HG03039 (cell line): ENCODE measurements at regions not wholly inside any gene's neighbourhood (a gene's known extent, or its start where the extent isn't known, plus 50 kb on each side); places are given as distances from the start of the nearest gene placed in this dataset.
"Not testable (repeated sequence)": the region's sequence is repeated elsewhere in the genome, so short reads cannot be mapped to it uniquely, and the experiment has no call there.

Source experiments
- ATAC-seq: cut with Tn5 transposase; IDR thresholded peaks from one replicate; pipeline ENCODE4 v1.9.1; 2021; ENCODE audit warnings: mild to moderate bottlenecking, moderate library complexity; ENCODE audit not compliant: unreplicated experiment

DNA sequence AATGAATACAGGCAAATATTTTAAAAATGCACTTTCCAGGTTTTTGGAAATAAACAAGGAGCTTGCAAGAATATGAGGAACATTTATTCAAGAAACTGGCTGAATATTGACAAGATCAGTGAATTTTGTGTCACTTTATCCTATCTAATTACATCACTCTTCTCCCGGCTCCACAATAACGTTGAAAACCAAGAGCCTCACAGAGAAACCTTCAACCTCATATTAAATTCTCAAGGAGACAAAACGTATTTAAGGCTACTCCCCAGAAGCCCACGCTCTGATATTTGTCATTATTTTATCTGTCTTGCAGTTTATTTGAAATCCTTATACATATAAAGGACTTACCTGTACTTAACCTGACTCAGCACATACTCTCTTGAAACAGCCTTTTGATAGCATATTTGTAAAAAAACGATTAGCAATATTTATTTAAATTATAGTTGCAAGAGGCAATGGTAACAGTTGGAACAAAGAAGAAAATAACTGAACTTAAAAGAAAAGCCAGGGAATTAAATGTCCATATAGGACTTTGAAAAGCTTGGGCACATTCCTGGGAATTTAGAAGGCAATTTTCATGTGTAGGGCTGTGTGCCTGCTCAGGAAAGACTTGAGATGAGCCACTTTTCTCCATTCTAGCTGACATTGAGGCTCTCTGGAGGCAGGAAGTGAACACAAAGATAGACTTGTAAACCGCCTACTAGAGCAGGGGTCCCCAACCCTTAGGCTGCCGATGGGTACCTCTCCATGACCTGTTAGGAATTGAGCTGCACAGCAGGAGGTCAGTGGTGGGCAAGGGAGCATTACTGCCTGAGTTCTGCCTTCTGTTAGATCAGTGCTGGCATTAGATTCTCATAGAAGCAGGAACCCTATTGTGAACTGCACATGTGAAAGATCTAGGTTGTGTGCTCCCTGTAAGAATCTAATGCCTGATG is 636.4 kb downstream of the SLC16A7 start:
- no peak for ATAC-seq

DNA sequence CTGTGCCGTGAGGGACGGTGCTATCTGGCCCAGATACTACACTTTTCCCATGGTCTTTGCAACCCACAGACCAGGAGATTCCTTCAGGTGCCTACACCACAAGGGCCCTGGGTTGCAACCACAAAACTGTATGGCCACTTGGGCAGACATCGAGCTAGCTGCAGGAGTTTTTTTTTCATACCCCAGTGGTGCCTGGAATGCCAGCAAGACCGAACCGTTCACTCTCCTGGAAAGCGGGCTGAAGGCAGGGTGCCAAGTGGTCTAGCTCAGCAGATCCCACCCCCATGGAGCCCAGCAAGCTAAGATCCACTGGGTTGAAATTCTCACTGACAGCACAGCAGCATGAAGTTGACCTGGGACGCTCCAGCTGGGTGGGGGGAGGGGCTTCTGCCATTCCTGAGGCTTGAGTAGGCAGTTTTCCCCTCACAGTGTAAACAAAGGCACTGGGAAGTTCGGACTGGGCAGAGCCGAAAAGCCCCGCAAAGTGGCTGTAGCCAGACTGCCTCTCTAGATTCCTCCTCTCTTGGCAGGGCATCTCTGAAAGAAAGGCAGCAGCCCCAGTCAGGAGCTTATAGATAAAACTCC is 638.9 kb downstream of the SLC16A7 start:
- not testable (repeated sequence) for ATAC-seq

DNA sequence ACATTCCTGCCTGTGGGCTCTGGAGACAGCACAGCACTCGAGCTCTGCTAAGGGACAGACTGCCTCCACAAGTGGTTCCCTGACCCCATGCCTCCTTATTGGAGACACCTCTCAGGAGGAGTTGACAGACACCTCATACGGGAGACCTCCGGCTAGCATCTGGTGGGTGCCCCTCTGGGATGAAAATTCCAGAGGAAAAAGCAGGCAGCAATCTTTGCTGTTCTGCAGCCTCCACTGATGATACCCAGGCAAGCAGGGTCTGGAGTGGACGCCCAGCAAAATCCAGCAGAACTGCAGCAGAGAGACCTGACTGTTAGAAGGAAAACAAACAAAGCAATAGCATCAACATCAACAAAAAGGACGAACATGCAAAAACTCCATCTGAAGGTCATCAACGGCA is 639.4 kb downstream of the SLC16A7 start:
- ATAC-seq: no peak

DNA sequence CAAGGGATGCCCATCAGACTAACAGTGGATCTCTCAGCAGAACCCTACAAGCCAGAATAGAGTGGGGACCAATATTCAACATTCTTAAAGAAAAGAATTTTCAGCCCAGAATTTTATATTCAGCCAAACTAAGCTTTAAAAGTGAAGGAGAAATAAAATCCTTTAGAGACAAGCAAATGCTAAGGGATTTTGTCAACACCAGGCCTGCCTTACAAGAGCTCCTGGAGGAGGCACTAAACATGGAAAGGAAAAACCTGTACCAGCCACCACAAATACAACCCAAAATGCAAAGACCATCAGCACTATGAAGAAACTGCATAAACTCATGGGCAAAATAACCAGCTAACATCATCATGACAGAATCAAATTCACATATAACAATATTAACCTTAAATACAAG is 640.6 kb downstream of the SLC16A7 start:
- not testable (repeated sequence) for ATAC-seq

DNA sequence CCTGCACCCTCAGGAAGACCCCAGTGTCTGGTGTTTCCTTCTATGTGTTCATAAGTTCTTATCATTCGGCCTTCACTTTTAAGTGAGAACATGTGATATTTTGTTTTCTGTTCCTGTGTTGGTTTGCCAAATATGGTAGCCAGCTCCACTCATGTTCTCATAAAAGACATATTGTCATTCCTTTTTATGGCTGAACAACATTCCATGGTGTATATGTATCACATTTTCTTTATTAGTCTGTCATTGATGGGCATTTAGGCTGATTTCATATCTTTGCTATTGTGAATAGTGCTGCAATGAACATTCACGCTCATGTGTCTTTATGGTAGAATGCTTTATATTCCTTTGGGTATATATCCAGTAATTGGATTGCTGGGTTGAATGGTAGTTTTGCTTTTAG is 645.1 kb downstream of the SLC16A7 start:
- ATAC-seq: no peak

DNA sequence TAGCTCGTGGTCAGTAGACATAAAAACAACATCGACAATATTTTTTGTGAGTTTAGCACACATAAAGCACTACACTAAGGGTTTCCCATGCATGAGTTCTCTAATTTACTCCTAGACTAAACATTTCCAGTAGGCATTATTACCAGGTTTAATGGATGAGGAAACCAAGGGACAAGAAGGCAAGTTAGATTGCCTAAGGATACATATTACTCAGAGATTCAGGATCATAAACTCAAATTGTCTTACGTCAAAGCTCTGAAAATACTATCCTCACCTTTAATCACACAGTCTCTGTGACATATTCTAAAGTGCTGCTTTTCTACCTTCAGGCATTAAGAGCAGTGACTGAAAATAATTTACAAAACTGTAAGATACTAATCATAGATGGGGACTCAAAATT is 655.3 kb downstream of the SLC16A7 start:
- no peak for ATAC-seq

DNA sequence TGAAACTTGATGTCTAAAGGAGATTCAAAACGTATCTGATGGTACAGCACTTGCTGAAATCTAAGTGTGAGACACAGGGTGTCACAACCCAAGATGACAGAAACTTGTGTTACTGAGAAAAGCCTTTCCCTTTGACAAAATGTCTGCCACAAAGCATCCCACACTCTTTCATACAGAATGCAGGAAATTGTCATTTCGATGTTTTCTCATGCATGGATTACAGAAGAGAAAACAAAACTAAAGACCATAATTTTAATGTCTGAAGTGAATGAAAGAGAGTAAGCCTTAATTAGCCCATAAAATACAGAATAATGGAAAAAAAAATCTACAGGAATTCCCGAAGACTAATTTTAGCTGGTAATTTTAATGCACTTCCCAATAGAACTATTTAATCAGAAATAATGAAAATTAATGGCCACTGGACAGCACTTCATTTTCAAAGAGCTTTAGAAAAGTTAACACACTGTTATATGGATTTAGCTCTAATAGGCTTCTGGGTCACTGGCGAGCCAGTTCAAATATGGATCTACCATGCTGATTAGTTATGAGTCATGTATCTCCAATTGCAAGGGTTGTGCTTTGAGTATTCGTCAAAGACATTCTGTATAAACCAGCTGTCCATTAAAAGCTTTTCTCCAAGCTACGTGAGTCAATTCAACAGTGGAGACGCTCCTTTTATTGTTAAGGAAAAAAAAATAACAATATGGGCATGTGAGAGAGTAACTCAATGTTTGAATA is 656.7 kb downstream of the SLC16A7 start:
- no peak for ATAC-seq

DNA sequence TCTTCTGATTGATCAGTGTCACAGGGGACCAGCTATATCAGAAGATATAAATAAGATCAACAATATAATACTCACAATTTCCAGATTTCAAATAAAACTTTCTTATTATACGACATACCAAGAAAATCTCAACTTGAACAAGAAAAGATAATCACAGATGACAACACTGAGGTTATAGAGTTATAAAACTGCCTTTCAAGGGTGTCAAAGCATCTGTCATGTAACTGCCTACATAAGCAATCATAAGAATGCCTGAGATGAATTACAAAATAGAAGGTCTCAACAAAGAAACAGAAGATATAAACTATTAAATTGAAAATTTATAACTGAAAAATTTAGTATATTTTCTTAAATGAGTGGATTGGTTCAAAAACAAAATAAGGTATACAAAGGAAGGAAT is 659.2 kb downstream of the SLC16A7 start:
- no peak for ATAC-seq

DNA sequence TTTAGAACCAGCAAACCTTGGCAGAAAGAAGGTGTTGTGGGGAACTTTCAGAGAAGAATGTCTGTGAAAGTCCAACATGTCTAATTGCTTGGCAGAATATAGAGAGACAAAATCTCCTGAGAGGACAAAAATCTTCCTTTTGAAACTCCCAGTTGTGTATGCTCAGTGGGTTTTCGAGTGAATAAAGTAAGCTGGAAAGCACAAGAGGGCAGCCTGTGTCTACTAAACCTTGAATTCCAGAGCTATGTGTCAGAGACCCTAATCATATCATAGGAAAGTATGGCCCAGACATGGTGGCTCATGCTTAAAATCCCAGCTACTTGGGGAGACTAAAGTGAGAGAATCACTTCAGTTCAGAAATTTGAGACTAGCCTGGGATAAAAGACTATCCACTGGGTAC is 661.2 kb downstream of the SLC16A7 start:
- no peak for ATAC-seq

DNA sequence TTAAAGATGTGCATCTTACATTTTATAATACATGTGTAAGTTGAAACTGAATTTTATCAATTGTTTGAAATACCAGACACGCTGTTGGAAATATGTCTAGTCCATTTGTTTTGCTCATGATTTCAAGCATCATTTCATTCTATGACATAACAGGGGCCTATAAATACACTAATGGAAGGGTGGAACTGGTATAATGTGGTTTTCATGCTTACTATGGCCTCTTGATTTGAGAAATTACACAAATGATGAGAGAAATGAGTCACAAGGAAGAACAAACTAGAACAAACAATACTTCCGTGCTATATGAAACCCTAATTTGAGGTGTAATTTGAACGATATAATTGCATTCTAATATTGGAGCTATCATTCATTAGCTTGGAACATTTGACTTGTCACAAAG is 663.4 kb downstream of the SLC16A7 start:
- ATAC-seq: no peak

DNA sequence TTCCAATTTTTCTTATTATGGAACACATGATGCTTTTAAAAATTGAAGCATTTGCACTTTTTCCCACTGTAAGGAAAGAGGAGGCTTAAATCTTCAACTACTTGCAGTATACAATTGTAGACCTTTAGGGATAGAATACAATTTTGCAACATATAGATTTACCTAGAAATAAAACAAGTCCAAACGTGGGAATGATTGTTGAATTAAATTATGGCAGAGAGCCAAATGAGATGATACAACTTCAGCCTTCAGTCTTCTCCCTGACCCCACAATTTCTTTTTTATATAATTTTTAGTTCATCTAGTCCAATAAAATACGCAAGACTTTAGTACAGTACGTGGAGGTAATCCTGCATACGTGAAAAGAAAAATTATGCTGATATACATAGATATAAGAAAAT is 666.5 kb downstream of the SLC16A7 start:
- no peak for ATAC-seq

DNA sequence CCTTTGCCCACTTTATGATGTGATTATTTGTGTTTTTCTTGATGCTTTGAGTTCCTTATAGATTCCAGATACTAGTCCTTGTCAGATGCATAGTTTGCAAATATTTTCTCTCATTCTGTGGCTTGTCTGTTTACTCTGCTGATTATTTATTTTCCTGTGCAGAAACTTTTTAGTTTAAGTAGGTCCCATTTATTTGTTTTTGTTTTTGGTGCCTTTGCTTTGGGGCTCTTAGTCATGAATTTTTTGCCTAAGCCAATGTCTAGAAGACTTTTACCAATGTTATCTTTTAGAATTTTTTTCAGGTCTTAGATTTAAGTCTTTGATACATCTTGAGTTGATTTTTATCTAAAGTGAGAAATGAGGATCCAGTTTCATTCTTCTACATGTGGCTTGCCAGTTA is 667.3 kb downstream of the SLC16A7 start:
- ATAC-seq: no peak

DNA sequence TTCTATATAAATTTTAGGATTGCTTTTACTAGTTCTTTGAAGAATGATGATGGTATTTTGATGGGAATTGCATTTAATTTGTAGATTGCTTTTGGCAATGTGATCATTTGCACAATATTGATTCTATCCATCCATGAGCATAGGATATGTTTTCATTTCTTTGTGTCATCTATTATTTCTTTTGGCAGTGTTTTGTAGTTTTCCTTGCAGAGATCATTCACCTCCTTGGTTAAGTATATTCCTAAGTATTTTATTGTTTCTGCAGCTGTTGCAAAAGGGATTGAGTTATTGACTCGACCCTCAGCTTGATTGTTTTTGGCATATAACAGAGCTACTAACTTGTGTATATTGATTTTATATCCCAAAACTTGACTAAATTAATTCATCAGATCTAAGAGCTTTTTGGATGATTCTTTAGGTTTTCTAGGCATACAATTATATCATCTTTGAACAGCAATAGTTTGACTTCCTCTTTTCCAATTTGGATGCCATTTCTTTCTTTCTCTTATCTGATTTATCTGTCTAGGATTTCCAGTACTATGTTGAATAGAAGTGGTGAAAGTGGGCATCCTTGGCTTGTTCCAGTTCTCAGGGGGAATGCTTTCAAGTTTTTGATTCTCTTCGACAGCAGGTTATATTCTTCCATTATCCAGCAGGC is 668.1 kb downstream of the SLC16A7 start:
- no peak for ATAC-seq

DNA sequence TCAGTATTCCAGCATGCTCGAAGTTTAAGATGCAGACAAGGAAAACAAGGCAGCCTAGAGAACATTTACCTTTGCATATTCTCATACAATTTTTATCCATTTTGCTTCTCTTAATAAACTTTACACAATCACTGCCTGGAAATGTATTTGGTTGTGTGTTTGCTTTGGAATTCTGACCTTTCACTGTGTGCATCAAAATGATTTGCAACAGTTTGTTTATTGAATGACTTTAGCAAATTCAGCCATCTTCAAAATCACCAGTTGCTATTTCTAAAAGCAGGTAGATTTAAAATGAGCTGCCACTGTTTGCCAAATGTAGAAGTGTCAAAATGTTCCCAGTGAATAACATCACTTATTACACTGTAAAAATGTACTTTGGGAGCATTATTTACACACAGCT is 669.9 kb downstream of the SLC16A7 start:
- no peak for ATAC-seq

DNA sequence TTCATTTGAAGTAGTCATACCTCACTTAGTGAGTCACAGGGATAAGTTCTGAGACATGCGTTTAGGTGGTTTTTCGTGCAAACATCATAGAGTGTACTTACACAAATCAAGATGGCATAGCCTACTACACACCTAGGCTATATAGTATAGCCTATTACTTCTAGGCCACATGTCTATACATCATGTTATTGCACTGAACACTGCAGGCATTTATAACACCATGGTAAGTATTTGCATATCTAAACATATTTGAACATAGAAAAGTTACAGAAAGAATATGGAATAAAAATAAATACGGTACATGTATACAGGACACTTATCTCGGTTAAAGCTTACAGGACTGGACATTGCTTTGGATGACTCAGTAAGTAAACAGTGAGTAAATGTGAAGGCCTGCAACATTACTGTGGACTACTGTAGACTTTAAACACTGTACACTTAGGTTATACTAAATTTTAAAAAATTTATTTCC is 670.6 kb downstream of the SLC16A7 start:
- no peak for ATAC-seq

DNA sequence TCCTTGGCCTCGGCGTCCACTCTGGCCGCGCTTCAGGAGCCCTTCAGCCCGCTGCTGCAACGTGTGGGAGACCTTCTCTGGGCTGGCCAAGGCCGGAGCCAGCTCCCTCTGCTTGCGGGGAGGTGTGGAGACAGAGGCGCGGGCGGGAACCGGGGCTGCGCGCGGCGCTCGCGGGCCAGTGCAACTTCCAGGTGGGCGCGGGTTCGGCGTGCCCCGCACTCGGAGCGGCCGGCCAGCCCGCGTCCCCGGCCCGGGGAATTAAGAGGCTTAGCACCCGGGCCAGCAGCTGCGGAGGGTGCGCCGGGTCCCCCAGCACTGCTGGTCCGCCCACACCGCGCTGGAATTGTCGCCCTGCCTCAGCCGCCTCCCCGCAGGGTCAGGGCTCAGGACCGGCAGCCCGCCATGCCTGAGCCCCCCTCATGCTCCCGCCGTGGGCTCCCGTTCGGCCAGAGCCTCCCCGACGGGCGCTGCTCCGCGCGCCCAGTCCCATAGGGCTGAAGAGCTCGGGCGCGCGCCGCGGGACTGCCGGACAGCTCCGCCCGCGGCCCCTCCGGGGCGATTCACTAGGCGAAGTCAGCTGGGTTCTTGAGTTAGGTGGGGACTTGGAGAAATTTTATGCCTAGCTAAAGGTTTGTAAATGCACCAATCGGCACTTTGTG is 673.9 kb downstream of the SLC16A7 start:
- no peak for ATAC-seq

DNA sequence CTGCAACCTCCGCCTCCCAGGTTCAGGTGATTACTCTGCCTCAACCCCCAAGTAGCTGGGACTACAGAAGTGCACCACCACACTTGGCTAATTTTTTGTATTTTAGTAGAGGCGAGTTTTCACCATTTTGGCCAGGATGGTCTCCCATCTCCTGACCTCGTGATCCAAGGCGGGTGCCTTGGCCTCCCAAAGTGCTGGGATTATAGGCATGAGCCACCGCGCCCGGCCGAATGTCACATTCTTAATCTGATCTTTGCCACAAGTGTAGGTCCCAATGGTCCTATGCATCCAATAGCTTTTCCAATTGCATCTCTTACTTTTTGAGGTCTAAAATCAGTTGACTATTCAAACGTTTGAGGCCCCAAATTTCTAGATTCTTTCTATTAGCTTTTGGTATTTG is 676.0 kb downstream of the SLC16A7 start:
- no peak for ATAC-seq

DNA sequence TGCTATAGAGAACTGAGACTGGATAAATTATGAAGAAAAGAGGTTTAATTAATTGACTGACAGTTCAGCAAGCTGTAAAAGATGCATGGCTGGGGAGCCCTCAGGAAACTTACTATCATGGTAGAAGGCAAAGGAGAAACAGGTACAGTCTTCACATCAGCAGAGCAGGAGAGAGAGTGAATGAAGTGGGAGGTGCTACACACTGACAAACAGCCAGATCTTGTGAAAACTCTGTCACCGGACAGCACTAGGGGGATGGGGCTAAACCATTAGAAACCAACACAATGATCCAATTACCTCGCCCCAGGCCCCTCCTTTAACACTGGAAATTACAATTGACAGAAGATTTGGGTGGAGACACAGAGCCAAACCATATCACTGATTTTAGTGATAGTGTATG is 682.4 kb downstream of the SLC16A7 start:
- ATAC-seq: no peak

DNA sequence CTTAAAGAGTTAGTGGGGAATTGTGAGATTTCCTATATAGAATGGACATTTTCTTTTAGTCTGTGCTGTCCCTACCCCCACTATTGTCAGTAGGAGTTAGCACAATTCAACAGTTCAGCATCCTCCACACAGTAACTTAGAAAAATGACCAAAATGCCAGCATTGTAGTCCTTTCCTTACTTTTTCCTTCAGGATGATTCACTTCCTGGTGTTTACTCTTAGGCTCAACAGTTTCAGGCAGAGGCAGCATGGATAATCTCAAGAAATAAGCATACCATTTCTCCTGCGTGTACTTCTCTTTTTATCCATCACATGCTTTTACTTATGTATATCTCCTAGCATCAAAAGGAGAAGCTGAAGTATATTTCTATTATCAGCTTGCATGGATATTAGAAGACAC is 683.4 kb downstream of the SLC16A7 start:
- ATAC-seq: no peak

DNA sequence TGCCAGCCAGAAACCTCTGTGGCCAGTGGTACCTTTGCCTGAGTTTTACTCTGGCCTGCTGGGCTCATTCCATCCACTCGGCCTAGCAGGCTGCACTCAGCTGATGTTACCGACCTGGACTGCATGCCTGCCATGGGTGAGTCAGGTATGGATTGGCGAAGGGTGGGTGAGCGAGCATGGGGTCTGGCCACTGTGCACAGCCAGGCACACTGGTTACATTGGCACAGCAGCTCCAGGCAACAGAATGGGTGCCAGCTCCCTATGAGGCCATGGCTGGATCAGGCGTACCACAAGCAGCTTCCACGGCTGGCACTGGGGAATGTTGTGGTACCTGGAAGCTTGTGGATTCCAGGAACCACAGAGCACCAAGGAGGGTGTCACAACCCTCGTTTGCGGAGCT is 685.7 kb downstream of the SLC16A7 start:
- no peak for ATAC-seq

DNA sequence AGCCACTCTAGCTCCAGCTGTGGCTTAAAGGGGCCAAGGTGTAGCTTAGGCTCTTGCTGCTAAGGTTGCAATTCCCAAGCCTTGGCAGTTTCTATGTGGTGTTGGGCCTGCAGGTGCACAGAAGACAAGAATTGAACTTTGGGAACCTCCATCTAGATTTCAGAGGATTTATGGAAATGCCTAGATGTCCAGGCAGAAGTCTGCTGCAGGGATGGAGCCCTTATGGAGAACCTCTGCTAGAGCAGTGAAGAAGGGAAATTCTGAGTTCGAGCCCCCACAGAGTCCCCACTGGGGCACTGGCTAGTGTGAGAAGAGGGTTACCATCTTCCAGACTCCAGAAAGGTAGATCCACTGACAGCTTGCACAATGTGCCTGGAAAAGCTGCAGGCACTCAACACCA is 694.7 kb downstream of the SLC16A7 start:
- no peak for ATAC-seq
